ENCODE measurements at regions not wholly inside any gene's neighbourhood (a gene's known extent, or its start where the extent isn't known, plus 50 kb on each side); places are given as distances from the start of the nearest gene placed in this dataset.
A peak's percentile ranks its signal among the peaks of the same experiment; 100 is the strongest.

DNA sequence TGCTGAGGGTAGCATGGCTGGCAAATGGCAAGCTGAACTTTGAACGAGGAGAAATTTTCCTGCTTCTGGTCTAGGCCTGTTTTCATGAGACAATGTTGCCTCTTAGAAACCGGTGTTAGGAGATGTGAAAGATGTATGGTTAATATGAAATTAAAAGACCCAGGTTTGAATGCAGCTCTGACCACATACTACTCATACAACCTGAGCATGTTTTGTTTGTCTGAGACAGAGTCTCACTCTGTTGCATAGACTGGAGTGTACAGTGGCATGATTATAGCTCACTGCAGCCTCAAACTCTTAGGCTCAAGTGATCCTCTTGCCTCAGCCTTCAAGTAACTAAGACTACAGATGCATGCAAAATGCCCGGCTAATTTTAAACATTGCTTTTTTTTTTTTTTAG lies 193.4 kb upstream of the FZD8 start:
- H3K27ac ChIP-seq (ENCODE audit: low read depth, low read length): no peak overlapping the region
- no peak overlapping the region for H3K9ac ChIP-seq (ENCODE audit: low read length)
- H3K4me3 ChIP-seq (ENCODE audit: low read length): no peak overlapping the region
- no peaks in the 10 kb centered on the region for H3K27me3 ChIP-seq (ENCODE audit: insufficient read depth, low read length, poor library complexity)
- H2BK120ac ChIP-seq (ENCODE audit: low read depth, low read length): no peak overlapping the region
- no peak overlapping the region for H3K4me2 ChIP-seq (ENCODE audit: low read length)
- no peak overlapping the region for H3K18ac ChIP-seq (ENCODE audit: low read length)
- H3K36me3 ChIP-seq (ENCODE audit: control insufficient read depth, insufficient read depth, low read length): no peaks in the 10 kb centered on the region
- H4K5ac ChIP-seq (ENCODE audit: low read length): no peak overlapping the region
- H3K4me1 ChIP-seq (ENCODE audit: control insufficient read depth, low read depth, low read length): peaks cover 5% of the 10 kb centered on the region
- H3K4ac ChIP-seq (ENCODE audit: low read depth, low read length): no peak overlapping the region
- H2BK15ac ChIP-seq (replicated peaks; ENCODE audit: low read depth): no peak overlapping the region
- H3K79me2 ChIP-seq (ENCODE audit: control insufficient read depth, insufficient read depth, low read length): no peaks in the 10 kb centered on the region
- DNase-seq: no peak
- H4K8ac ChIP-seq (ENCODE audit: low read depth, low read length): no peak overlapping the region
- H3K56ac ChIP-seq (ENCODE audit: low read length): peak overlapping the region; percentile 46
- H2BK5ac ChIP-seq (ENCODE audit: low read length): no peak overlapping the region
- no peak overlapping the region for H3K23ac ChIP-seq (ENCODE audit: low read length)
- H2AK5ac ChIP-seq (ENCODE audit: low read length): no peak overlapping the region
- H3K79me1 ChIP-seq (ENCODE audit: low read length): no peaks in the 10 kb centered on the region
- WGBS (ENCODE audit: extremely low coverage, insufficient coverage, low lambda C conversion rate): no CpG with 5 or more reads among the region's 3 CpGs

DNA sequence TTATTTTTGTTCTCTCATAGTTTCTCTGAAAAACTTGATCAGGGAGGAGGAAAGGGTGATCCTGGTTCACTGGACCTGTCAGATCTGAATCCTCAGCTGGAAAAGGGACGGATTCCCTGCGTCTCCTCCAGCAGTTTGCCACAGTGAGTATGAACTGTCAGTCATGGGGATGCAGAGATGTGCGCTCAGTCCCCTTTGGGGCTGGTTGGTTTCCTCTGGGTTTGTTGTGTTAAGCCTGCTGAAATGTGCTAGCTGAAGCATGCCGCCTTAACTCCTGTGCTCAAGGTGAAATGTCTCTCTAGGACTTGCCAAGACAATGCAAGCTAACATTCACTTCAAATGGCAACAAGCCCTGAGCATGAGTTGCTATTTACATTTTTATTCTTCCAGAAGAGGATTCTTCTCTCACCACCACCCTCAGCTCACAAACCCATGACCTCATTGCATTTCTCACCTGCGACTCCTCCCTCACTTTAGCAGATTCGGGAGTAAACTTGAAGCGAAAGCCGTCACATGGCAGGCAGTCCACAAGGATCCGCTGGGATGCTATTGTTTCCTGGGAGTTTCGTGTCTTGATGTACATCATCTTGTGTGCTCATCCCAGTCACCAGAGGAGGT lies 192.9 kb upstream of the FZD8 start:
- no peak overlapping the region for H4K8ac ChIP-seq (ENCODE audit: low read depth, low read length)
- no peak overlapping the region for H3K9ac ChIP-seq (ENCODE audit: low read length)
- no peak overlapping the region for H3K18ac ChIP-seq (ENCODE audit: low read length)
- peak overlapping the region; percentile 37 for H3K23ac ChIP-seq (ENCODE audit: low read length)
- H2BK15ac ChIP-seq (replicated peaks; ENCODE audit: low read depth): no peak overlapping the region
- peak; percentile 75 for DNase-seq
- H2BK120ac ChIP-seq (ENCODE audit: low read depth, low read length): no peak overlapping the region
- no peak overlapping the region for H3K4me2 ChIP-seq (ENCODE audit: low read length)
- no peaks in the 10 kb centered on the region for H3K79me2 ChIP-seq (ENCODE audit: control insufficient read depth, insufficient read depth, low read length)
- no peak overlapping the region for H3K4ac ChIP-seq (ENCODE audit: low read depth, low read length)
- peak overlapping the region; percentile 46 for H3K56ac ChIP-seq (ENCODE audit: low read length)
- H4K5ac ChIP-seq (ENCODE audit: low read length): no peak overlapping the region
- no peak overlapping the region for H3K27ac ChIP-seq (ENCODE audit: low read depth, low read length)
- H3K27me3 ChIP-seq (ENCODE audit: insufficient read depth, low read length, poor library complexity): no peaks in the 10 kb centered on the region
- no peak overlapping the region for H2AK5ac ChIP-seq (ENCODE audit: low read length)
- no peak overlapping the region for H3K4me3 ChIP-seq (ENCODE audit: low read length)
- no peak overlapping the region for H2BK5ac ChIP-seq (ENCODE audit: low read length)
- no peaks in the 10 kb centered on the region for H3K79me1 ChIP-seq (ENCODE audit: low read length)
- peaks cover 5% of the 10 kb centered on the region for H3K4me1 ChIP-seq (ENCODE audit: control insufficient read depth, low read depth, low read length)
- WGBS (ENCODE audit: extremely low coverage, insufficient coverage, low lambda C conversion rate): no CpG with 5 or more reads among the region's 10 CpGs
- no peaks in the 10 kb centered on the region for H3K36me3 ChIP-seq (ENCODE audit: control insufficient read depth, insufficient read depth, low read length)

DNA sequence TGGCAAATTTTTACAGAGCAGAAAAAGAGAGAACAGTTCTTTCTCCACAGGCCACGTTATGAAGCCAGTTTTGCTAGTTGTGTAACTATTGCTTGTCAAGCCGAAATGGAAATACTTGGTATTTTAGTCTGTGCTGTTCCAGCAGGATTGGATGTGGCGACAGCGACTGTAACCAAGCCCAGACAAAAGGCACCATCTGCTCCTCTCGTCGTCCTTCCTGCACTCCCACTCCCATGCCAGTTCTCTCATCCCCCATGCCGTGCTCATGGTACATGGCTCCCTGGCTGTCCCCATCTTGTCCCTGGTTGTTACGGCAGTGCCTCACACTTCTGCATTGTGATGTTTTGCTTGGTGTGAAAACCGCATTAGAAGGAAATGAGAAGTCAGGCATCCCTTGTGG lies 185.7 kb upstream of the FZD8 start:
- Histone ChIP-seq H3K79me1 (ENCODE audit: low read length) (no peaks in the 10 kb centered on the region), H3K18ac (ENCODE audit: low read length) (no peak overlapping the region), H2BK5ac (ENCODE audit: low read length) (no peak overlapping the region), H3K79me2 (ENCODE audit: control insufficient read depth, insufficient read depth, low read length) (no peaks in the 10 kb centered on the region), H4K8ac (ENCODE audit: low read depth, low read length) (no peak overlapping the region), H3K4me2 (ENCODE audit: low read length) (no peak overlapping the region), H3K27me3 (ENCODE audit: insufficient read depth, low read length, poor library complexity) (no peaks in the 10 kb centered on the region), H3K27ac (ENCODE audit: low read depth, low read length) (no peak overlapping the region), H2BK120ac (ENCODE audit: low read depth, low read length) (no peak overlapping the region), H2BK15ac (replicated peaks; ENCODE audit: low read depth) (no peak overlapping the region), H2AK5ac (ENCODE audit: low read length) (no peak overlapping the region), H3K4ac (ENCODE audit: low read depth, low read length) (no peak overlapping the region), H3K36me3 (ENCODE audit: control insufficient read depth, insufficient read depth, low read length) (no peaks in the 10 kb centered on the region), H3K9ac (ENCODE audit: low read length) (no peak overlapping the region), H3K23ac (ENCODE audit: low read length) (no peak overlapping the region), H3K4me3 (ENCODE audit: low read length) (no peak overlapping the region), H3K4me1 (ENCODE audit: control insufficient read depth, low read depth, low read length) (peaks cover 2% of the 10 kb centered on the region), H3K56ac (ENCODE audit: low read length) (peak overlapping the region; percentile 5), H4K5ac (ENCODE audit: low read length) (no peak overlapping the region)
- WGBS (ENCODE audit: extremely low coverage, insufficient coverage, low lambda C conversion rate): no CpG with 5 or more reads among the region's 9 CpGs
- DNase-seq: no peak

DNA sequence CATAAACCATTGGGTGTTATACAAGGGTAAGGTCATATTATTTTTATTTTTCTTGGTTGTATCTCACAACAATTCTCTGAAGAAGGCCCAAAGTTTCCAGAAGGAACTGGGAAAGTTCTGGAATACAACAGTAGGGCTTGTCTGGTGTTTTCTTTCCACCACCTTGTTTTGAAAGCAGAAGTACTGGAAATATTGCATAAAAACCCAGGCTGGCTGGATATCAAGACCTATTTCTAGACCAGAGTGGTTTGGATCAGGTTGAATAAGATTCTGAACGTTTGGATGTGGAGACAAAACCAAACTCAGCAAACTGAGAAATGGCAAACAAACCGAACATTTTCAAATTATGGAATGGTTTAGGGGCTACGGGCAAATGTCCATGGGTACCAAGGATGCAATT lies 182.6 kb upstream of the FZD8 start:
- no peaks in the 10 kb centered on the region for H3K27me3 ChIP-seq (ENCODE audit: insufficient read depth, low read length, poor library complexity)
- no peak overlapping the region for H3K56ac ChIP-seq (ENCODE audit: low read length)
- H3K79me2 ChIP-seq (ENCODE audit: control insufficient read depth, insufficient read depth, low read length): no peaks in the 10 kb centered on the region
- WGBS (ENCODE audit: extremely low coverage, insufficient coverage, low lambda C conversion rate): no CpG with 5 or more reads among the region's 3 CpGs
- no peak overlapping the region for H2BK15ac ChIP-seq (replicated peaks; ENCODE audit: low read depth)
- no peak overlapping the region for H3K23ac ChIP-seq (ENCODE audit: low read length)
- H3K36me3 ChIP-seq (ENCODE audit: control insufficient read depth, insufficient read depth, low read length): no peaks in the 10 kb centered on the region
- H3K9ac ChIP-seq (ENCODE audit: low read length): no peak overlapping the region
- DNase-seq: no peak
- H2BK5ac ChIP-seq (ENCODE audit: low read length): no peak overlapping the region
- no peaks in the 10 kb centered on the region for H3K79me1 ChIP-seq (ENCODE audit: low read length)
- no peak overlapping the region for H2BK120ac ChIP-seq (ENCODE audit: low read depth, low read length)
- H3K4me1 ChIP-seq (ENCODE audit: control insufficient read depth, low read depth, low read length): peaks cover 13% of the 10 kb centered on the region
- no peak overlapping the region for H2AK5ac ChIP-seq (ENCODE audit: low read length)
- no peak overlapping the region for H4K8ac ChIP-seq (ENCODE audit: low read depth, low read length)
- H3K4me2 ChIP-seq (ENCODE audit: low read length): no peak overlapping the region
- H3K27ac ChIP-seq (ENCODE audit: low read depth, low read length): no peak overlapping the region
- H3K4ac ChIP-seq (ENCODE audit: low read depth, low read length): no peak overlapping the region
- no peak overlapping the region for H4K5ac ChIP-seq (ENCODE audit: low read length)
- no peak overlapping the region for H3K18ac ChIP-seq (ENCODE audit: low read length)
- no peak overlapping the region for H3K4me3 ChIP-seq (ENCODE audit: low read length)

DNA sequence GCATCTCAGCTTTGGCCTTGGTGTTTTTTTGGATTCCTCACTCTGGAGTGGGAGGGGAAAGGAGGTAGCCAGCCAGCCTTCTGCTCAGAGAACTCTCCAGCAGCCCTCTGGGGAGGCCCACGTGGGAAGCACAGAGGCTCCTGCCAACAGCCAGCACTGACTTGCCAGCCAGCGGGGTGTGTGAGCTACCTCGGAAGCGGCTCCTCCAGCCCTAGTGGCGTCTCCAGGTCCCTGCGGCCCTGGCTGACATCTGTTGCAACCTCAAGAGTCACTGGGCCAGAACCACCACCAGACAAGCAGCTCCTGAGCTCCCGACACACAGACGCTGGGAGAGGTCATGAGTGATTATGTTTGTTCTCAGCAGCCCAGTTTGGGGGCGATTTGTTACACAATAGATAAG lies 180.2 kb upstream of the FZD8 start:
- Histone ChIP-seq H2BK15ac (replicated peaks; ENCODE audit: low read depth) (no peak overlapping the region), H2BK120ac (ENCODE audit: low read depth, low read length) (no peak overlapping the region), H4K5ac (ENCODE audit: low read length) (no peak overlapping the region), H2AK5ac (ENCODE audit: low read length) (no peak overlapping the region), H3K4ac (ENCODE audit: low read depth, low read length) (no peak overlapping the region), H3K23ac (ENCODE audit: low read length) (no peak overlapping the region), H3K27ac (ENCODE audit: low read depth, low read length) (peak overlapping the region; percentile 14), H3K4me3 (ENCODE audit: low read length) (no peak overlapping the region), H3K79me1 (ENCODE audit: low read length) (no peaks in the 10 kb centered on the region), H3K9ac (ENCODE audit: low read length) (no peak overlapping the region), H3K27me3 (ENCODE audit: insufficient read depth, low read length, poor library complexity) (no peaks in the 10 kb centered on the region), H4K8ac (ENCODE audit: low read depth, low read length) (no peak overlapping the region), H2BK5ac (ENCODE audit: low read length) (no peak overlapping the region), H3K4me2 (ENCODE audit: low read length) (no peak overlapping the region), H3K18ac (ENCODE audit: low read length) (peak overlapping the region; percentile 39), H3K56ac (ENCODE audit: low read length) (peak overlapping the region; percentile 20), H3K4me1 (ENCODE audit: control insufficient read depth, low read depth, low read length) (peaks cover 15% of the 10 kb centered on the region), H3K79me2 (ENCODE audit: control insufficient read depth, insufficient read depth, low read length) (no peaks in the 10 kb centered on the region), H3K36me3 (ENCODE audit: control insufficient read depth, insufficient read depth, low read length) (no peaks in the 10 kb centered on the region)
- peak; percentile 97 for DNase-seq
- WGBS (ENCODE audit: extremely low coverage, insufficient coverage, low lambda C conversion rate): no CpG with 5 or more reads among the region's 9 CpGs

DNA sequence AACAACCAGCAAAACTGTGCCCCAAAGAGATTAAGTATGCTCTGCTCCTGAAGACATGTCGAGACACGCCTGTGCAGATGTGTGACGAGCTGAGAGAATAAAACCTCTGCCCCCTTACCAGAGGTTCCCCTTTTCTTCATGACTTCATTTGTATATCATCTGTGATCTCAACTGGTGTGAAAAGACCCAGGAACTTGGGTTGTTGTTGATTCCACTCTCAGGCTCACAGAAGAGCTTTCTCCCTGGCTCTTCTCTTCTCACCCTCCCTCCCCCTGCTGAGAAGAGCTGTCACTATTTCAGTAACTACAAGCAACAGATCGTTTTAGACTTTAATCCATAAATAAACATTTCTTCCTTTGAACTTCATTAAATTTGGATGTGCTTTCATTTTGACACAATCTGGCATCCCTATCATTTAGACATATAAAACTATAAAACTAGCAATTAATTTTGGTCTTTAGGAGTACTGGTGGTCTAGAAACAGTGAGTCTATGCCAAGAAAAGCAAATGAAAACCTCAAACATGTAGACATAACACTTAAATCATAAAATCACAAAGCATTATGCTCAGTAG lies 179.3 kb upstream of the FZD8 start:
- Histone ChIP-seq H2BK5ac (ENCODE audit: low read length) (peak overlapping the region; percentile 64), H3K23ac (ENCODE audit: low read length) (no peak overlapping the region), H3K27me3 (ENCODE audit: insufficient read depth, low read length, poor library complexity) (no peaks in the 10 kb centered on the region), H3K56ac (ENCODE audit: low read length) (peak overlapping the region; percentile 8), H4K8ac (ENCODE audit: low read depth, low read length) (no peak overlapping the region), H3K79me1 (ENCODE audit: low read length) (no peaks in the 10 kb centered on the region), H2BK120ac (ENCODE audit: low read depth, low read length) (peak overlapping the region; percentile 93), H2BK15ac (replicated peaks; ENCODE audit: low read depth) (peak overlapping the region; percentile 22), H3K4ac (ENCODE audit: low read depth, low read length) (no peak overlapping the region), H3K18ac (ENCODE audit: low read length) (no peak overlapping the region), H3K9ac (ENCODE audit: low read length) (no peak overlapping the region), H3K4me3 (ENCODE audit: low read length) (no peak overlapping the region), H3K79me2 (ENCODE audit: control insufficient read depth, insufficient read depth, low read length) (no peaks in the 10 kb centered on the region), H3K4me2 (ENCODE audit: low read length) (no peak overlapping the region), H4K5ac (ENCODE audit: low read length) (no peak overlapping the region), H3K36me3 (ENCODE audit: control insufficient read depth, insufficient read depth, low read length) (no peaks in the 10 kb centered on the region), H3K27ac (ENCODE audit: low read depth, low read length) (peak overlapping the region; percentile 50), H2AK5ac (ENCODE audit: low read length) (no peak overlapping the region), H3K4me1 (ENCODE audit: control insufficient read depth, low read depth, low read length) (peaks cover 15% of the 10 kb centered on the region)
- DNase-seq: peak; percentile 91
- no CpG with 5 or more reads among the region's 4 CpGs for WGBS (ENCODE audit: extremely low coverage, insufficient coverage, low lambda C conversion rate)
